Esophagus squamous epithelium (tissue), 5 donors: ENCODE measurements at regions not wholly inside any gene's neighbourhood (a gene's known extent, or its start where the extent isn't known, plus 50 kb on each side); places are given as distances from the start of the nearest gene placed in this dataset.

Experiments
- DNase-seq: peaks from one replicate; lab custom pipeline; 2025; lab: John Stamatoyannopoulos, UW
- H3K27ac ChIP-seq, 4 donors: fragments of 200-600 bp; sonication (generic); one replicate each; pipeline ENCODE4 v1.5.1; 2016 to 2019; ENCODE audit warnings: mild to moderate bottlenecking in 1 of 4
- H3K27me3 ChIP-seq, 4 donors: fragments of 200-600 bp; sonication (generic); 1 replicate in 3 of 4; 2 replicates in 1 of 4; pipeline versions ENCODE4 v1.5.1 to v1.6.0; 2017 to 2021; ENCODE audit warnings: antibody characterized with exemption in 1 of 4
- H3K36me3 ChIP-seq, 3 donors: fragments of 200-600 bp; sonication (generic); one replicate each; pipeline ENCODE4 v1.5.1; 2016 to 2019
- H3K4me1 ChIP-seq, 3 donors: fragments of 200-600 bp; sonication (generic); one replicate each; pipeline ENCODE4 v1.5.1; 2017 to 2019
- H3K4me3 ChIP-seq, 4 donors: fragments of 200-600 bp; sonication (generic); 1 replicate in 3 of 4; 2 replicates in 1 of 4; pipeline ENCODE4 v1.5.1; 2016 to 2019; ENCODE audit warnings: mild to moderate bottlenecking in 2 of 4, moderate library complexity in 1 of 4
- H3K9me3 ChIP-seq, 3 donors: fragments of 200-600 bp; sonication (generic); one replicate each; pipeline ENCODE4 v1.5.1; 2016 to 2019
- POLR2A ChIP-seq, 4 donors: fragments of 450-650 bp; IDR thresholded peaks; one replicate each; pipeline ENCODE4 v1.6.1; 2017; ENCODE audit warnings: antibody characterized with exemption in 4 of 4, mild to moderate bottlenecking in 4 of 4, moderate library complexity in 3 of 4
- WGBS, 2 donors: methylation state at CpG; one replicate each; pipeline ENCODE4 v1.1.5; 2018; 5-methylcytosine and 5-hydroxymethylcytosine counted together
- intact Hi-C: fragments of 100-400 bp; cut with DNase I; formaldehyde crosslinking; loops from one replicate; pipeline ENCODE4 v1.15.0; 2022
- TF ChIP-seq, protein P1 (sequence below), 6 experiments: fragments of 450-650 bp in 4 of 6; fragments of 200-600 bp in 2 of 6; sonication (generic) in 2 of 6; IDR thresholded peaks; one replicate each; pipeline ENCODE4 v1.5.1; 2016 to 2019; ENCODE audit warnings: antibody characterized with exemption in 6 of 6, mild to moderate bottlenecking in 4 of 6, moderate library complexity in 4 of 6
- donor health status: DM: yes; HTN: yes; CAD: no.

DNA sequence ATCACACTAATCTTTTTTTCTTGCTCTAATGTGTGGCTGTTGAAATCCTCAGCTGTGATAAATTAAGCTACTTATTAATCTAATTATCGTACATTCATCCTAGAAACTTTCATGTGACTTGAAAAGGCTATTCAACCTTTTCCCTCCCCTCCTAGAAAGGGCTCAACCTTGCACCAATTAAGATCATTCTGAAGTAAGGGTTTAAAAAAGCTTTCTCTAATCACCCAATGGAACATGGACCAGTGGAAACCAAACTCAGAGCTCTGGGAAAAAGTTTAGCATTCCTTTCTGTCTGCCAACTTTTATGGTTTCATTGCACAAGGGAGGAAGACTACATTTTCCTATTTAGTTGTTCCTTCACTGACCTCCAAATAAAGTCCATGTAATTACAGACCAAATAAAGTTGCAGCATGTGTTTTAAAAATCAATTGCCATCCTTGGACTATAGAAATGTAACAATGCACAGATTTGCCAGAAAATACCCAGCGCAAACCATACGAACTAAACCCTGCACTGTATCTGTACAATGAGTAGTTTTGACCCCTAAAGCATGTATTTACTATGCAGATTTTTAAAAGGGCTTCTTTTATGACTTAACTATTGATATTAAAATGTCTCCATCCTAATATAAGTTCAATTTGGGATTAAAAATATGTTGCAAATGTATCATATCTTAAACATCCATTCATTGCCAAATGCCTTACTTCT, 142.6 kb upstream of the OTX2 start:
- no peak overlapping the region for H3K4me3 ChIP-seq
- intact Hi-C loops: no loop called here
- no peaks in the 10 kb centered on the region for H3K36me3 ChIP-seq
- no peaks in the 10 kb centered on the region for H3K9me3 ChIP-seq
- H3K27ac ChIP-seq: no peak overlapping the region
- H3K27me3 ChIP-seq: no peaks in the 10 kb centered on the region
- TF ChIP-seq, protein P1, sequence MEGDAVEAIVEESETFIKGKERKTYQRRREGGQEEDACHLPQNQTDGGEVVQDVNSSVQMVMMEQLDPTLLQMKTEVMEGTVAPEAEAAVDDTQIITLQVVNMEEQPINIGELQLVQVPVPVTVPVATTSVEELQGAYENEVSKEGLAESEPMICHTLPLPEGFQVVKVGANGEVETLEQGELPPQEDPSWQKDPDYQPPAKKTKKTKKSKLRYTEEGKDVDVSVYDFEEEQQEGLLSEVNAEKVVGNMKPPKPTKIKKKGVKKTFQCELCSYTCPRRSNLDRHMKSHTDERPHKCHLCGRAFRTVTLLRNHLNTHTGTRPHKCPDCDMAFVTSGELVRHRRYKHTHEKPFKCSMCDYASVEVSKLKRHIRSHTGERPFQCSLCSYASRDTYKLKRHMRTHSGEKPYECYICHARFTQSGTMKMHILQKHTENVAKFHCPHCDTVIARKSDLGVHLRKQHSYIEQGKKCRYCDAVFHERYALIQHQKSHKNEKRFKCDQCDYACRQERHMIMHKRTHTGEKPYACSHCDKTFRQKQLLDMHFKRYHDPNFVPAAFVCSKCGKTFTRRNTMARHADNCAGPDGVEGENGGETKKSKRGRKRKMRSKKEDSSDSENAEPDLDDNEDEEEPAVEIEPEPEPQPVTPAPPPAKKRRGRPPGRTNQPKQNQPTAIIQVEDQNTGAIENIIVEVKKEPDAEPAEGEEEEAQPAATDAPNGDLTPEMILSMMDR (IDR thresholded peaks at IDR 0.05): no peak
- H3K4me1 ChIP-seq: no peaks in the 10 kb centered on the region
- WGBS, 2 donors: 82 to 84% methylated on average over 3 of the region's 3 CpGs
- DNase-seq: no peak

DNA sequence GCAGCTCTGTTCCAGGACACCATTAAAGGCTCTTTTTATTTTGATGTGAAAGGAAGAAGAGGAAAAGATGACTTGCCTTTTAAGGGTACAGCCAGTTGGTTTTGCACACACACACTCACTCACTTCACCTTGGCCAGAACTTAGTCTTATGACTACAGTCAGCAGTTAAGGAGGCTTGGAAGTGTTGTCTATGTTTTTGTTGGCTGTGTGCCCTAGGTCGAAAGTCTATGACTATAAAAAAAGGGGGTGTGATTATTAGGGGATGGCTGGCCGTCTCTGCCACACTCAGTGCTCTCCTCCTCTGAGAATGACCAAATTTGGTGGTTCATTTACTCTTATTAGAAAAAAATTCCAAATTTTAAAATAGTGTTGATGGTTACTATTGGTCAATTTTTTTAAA, 139.5 kb upstream of the OTX2 start:
- Histone ChIP-seq H3K27ac (no peak overlapping the region), H3K36me3 (no peaks in the 10 kb centered on the region), H3K9me3 (no peaks in the 10 kb centered on the region), H3K4me3 (no peak overlapping the region), H3K27me3 (no peaks in the 10 kb centered on the region), H3K4me1 (no peaks in the 10 kb centered on the region)
- DNase-seq: no peak
- TF ChIP-seq, protein P1 (IDR thresholded peaks at IDR 0.05): no peak
- TF ChIP-seq POLR2A (IDR thresholded peaks at IDR 0.05): no peak
- intact Hi-C loops: no loop called here
- WGBS, 2 donors: 18 to 25% methylated on average over 2 of the region's 2 CpGs

DNA sequence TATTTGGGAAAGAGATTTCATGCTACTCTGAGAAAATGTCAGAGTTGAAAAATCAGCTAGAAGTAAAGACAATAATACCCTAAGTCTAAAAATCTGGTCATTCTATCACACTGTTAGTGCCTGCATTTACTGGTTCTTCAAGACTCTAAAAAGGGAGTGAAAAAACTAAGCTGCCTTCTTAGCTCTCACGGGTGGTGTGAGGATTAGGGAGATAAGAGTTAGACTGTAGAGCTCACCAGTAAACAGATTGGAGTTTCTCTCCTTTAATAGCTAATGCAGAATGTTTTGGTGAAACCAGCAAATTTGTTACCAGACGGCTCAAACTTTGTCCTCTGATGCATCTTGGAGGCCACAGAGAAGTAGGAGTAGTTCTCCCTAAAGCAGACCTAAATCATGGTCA, 135.0 kb upstream of the OTX2 start:
- Histone ChIP-seq H3K9me3 (no peaks in the 10 kb centered on the region), H3K27ac (no peak overlapping the region), H3K4me1 (no peaks in the 10 kb centered on the region), H3K4me3 (no peak overlapping the region), H3K27me3 (no peaks in the 10 kb centered on the region), H3K36me3 (no peaks in the 10 kb centered on the region)
- TF ChIP-seq, protein P1 (IDR thresholded peaks at IDR 0.05): no peak
- TF ChIP-seq POLR2A (IDR thresholded peaks at IDR 0.05): no peak
- no peak for DNase-seq
- WGBS, 2 donors: 28 to 34% methylated on average over 2 of the region's 2 CpGs
- intact Hi-C loops: no loop called here

DNA sequence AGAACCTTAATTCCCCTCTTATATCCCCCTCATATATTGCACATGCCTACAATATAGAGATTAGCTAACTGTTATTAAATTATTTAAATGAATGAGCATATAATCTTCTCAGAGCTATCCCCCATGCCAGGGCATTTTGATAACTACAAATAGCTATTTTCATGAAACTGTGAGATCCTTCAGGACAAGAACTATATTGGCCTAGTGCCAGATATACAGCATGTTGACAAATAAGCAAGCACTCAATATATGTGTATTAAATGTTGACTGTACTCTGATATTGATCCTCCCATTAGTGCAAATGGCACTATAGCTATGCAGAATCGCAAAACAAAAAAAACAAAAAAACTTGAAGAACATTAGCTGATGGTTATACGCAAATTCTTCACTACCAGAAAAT, 134.1 kb upstream of the OTX2 start:
- Histone ChIP-seq H3K27ac (no peak overlapping the region), H3K27me3 (no peaks in the 10 kb centered on the region), H3K4me3 (no peak overlapping the region), H3K9me3 (no peaks in the 10 kb centered on the region), H3K4me1 (no peaks in the 10 kb centered on the region), H3K36me3 (no peaks in the 10 kb centered on the region)
- intact Hi-C loops: no loop called here
- no peak for DNase-seq
- TF ChIP-seq, protein P1 (IDR thresholded peaks at IDR 0.05): no peak
- TF ChIP-seq POLR2A (IDR thresholded peaks at IDR 0.05): no peak
- WGBS, 2 donors: 90 to 100% methylated on average over 2 of the region's 2 CpGs

DNA sequence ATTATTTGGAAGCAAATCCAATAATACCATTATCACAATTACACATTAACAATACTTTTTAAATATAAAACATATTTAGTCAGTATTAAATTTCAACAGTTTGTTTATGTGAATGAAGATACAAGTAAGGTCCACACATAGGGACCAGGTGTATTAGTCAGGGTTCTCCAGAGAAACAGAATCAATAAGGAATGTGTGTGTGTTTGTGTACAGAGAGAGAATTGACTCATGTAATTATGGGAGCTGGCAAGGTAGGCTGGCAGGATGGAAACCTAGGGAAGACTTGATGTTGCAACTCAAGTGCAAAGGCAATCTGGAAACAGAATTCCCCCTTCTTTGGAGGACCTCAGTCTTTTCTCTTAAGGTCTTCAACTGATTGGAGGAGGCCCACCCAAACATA, 123.2 kb upstream of the OTX2 start:
- Histone ChIP-seq H3K4me1 (no peaks in the 10 kb centered on the region), H3K27me3 (no peaks in the 10 kb centered on the region), H3K9me3 (no peaks in the 10 kb centered on the region), H3K27ac (no peak overlapping the region), H3K4me3 (no peak overlapping the region), H3K36me3 (no peaks in the 10 kb centered on the region)
- intact Hi-C loops: no loop called here
- TF ChIP-seq, protein P1 (IDR thresholded peaks at IDR 0.05): no peak
- TF ChIP-seq POLR2A (IDR thresholded peaks at IDR 0.05): no peak
- no peak for DNase-seq
